ENCODE measurements at regions not wholly inside any gene's neighbourhood (a gene's known extent, or its start where the extent isn't known, plus 50 kb on each side); places are given as distances from the start of the nearest gene placed in this dataset.

DNA sequence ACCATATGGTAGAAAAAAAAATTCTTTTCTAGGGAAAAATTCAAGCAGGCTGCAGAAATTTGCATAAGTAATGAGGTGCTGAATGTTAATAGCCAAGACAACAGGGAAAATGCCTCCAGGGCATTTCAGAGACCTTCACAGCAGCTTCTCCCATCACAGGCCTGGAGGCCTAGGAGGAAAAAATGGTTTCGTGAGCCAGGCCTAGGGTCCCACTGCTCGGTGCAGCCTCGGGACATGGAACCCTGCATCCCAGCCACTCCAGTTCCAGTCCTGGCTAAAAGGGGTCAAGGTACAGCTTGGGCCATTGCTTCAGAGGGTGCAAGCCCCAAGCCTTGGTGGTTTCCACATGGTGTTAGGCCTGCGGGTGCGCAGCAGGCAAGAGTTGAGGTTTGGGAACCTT is 436.0 kb upstream of the SMC2 start:
- no peak for DNase-seq

DNA sequence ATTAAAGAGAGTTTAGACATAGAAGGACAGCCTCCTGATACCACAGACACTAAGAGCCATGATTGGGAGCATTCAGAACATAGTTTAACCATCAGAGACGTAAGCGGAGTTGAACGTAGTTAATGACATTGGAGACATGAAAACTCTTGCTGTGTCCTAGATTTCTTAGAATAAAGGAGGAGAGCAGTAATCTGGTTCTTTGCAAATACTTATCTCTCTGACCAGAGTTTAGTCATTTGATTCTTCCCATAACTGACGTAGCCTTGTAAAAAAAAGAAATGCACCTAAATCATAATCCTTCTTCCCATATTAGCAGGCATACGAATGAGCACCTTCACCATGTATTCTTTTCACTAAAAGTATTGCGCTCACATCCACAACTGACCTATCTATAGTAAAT is 433.3 kb upstream of the SMC2 start:
- DNase-seq, result no peak

DNA sequence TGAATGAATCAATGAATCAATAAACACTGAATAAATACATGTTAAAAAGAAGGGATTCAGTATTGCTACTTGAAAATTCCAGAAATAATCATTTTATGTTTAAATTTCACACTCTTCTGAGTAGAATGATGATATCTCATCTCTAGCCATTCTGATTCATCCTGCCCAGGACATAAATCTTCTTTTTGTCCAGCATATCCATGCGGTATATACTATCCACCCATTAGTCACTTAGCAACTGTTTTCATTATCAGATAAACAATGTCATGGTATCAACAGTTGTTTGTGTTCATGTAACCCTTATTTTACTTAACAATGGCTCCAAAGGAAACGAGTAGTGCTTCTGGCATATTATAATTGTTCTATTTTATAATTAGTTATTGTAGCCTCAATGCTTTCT is 432.4 kb upstream of the SMC2 start:
- DNase-seq, result no peak

DNA sequence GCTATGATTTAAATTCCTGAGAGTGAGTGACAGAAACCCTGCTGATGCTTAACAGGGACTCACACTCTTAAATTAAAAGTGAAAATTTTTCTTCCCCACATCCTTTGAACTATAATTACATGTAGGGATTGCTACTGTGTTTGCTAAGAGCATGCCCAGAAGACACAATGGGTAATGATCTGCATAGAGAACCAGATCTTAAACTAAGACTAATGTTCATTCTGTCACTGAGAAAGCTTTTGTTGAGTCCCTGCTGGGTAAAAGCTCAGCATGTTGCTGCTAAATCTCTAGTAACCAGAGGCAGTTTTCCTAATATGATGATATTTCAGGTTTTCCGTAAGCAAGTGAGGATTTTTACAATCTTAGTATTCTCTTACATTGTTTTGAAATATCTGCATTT is 424.8 kb upstream of the SMC2 start:
- DNase-seq, result no peak

DNA sequence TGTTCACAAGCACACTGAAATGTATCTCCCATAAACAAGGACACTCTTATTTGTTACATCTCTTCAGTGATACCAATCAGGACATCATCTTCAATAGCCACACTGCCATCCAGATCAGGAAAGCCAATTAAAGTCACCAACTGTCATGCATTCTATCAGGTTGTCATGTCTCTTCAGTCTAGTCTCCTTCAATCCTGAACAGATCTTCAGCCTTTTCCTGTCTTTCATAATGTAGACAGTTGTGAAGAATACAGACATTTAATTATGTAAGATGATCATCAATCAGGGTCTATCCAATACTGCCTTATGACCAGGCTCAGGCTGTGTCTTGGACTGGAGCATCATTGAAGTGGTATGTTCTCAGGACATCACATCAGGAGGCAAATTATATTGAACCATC is 419.8 kb upstream of the SMC2 start:
- DNase-seq, result no peak

DNA sequence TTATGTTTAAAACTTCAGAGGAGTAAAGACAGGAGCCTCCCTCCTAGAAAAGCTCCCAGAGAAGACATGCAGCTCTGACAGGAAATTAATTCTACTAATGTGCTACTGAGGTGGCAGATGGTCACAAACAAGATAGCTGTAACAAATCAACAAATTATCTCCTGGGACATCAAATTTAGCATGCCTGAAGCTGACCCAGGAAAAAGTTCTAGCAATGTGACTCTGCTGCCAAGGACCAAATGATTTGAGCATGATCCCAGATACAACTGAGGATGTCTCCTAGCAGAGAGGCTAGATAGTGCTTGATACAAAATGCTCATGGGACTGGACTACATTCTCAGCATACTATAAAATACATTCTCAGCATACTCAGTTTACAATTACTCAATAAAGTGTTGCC is 413.5 kb upstream of the SMC2 start:
- DNase-seq, result no peak

DNA sequence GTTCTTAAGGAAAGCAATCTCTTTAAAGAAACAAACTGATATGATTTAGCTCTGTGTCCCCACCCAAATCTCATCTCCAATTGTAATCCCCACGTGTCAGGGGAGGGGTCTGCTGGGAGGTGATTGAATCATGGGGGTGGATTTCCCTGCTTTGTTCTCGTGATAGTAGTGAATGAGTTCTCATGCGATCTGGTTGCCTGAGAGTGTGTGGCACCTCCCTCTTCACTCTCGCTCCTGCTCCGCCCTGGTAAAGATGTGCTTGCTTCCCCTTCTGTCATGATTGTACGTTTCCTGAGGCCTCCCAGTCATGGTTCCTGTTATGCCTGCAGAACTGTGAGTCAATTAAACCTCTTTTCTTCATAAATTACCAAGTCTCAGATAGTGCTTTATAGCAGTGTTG is 412.7 kb upstream of the SMC2 start:
- DNase-seq, result no peak

DNA sequence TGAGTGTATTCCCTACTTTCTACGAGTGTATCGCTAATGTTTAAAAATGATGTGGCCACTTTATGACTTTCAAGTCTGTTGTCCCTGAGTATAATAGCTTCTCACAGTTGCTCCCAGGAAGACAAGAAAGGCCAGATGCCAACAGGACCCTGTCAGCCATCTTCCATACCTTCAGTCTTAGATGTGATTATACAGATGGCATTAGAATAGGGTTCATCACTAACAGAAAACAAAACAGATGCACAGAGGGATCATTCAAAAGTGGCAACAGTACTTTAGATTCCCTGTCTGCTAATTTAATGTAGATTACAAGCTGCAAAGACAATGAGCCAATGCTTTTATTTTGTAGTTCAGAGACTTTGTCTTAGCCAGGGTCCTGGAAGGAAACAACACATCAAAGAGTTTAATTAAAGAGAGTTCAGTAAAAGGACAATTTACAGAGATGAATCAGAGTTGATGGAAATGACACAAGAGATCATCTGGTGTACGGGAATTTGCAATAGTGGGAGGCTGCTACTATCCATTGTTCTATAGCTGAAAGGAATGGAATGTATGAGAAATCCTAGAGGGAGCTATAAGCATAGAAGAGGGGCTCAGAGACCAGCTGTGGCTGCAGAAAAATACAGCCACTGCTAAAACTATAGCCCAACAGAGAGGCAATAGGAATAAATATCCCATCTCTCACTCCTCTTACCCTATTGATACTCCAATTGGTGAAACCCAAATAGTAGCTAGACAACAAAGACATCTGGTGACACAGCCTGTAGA is 393.7 kb upstream of the SMC2 start:
- DNase-seq, result no peak

DNA sequence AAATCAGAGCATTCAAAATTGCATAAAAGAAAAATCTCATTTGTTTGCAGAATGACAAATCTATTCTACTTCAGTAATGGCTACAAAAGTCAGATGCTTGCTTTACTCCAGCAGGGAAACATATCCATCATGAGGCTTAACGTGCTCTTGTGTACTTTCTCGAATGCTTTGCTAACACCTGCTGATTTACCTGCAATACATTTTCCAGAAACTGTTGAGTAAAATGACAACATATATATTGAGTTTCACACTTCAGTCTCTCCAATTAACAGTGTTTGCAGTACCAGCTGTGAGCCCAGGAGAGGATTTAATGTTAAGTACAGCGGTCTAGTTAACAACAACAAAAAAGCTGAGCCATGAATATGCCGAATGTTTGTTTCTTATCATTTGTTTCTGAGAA is 391.5 kb upstream of the SMC2 start:
- DNase-seq, result peak; percentile 89

DNA sequence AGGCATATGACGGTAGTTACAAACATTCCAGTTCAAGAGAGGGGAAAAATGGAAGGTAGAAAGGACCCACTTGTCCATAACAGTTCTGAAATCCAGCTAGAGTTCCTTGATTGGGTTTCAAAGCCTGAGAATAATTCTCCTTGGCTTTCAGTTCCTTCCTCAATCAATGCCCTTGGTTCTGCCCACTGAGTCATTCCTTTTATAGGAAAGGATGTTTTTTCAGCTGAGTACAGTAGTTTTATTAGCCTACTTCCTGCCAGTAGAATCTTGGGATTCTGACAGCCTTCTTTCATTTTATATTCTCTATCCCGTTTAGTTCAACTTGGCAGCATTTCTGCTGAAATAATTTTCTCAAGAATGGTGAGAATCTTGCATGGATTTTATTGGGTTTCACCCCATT is 386.9 kb upstream of the SMC2 start:
- no peak for DNase-seq

DNA sequence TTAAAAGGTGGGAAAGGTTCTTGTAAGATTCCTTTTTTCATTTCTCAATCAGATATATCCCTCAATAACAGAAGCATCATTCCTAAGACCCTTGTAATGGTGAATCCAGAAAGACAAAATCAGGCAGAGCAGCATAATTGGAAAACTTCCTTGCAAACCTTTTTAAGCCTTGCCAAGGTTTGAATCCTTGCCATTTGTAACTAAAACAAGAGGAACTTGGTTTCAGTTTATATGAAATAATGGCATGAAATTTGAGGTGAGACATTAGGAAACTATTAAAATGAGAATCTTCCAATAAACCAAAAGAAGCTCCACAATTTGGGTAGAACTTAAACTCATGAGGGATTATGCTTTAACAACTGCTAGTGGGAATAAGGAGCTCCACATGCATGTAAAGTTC is 384.7 kb upstream of the SMC2 start:
- DNase-seq, result no peak

DNA sequence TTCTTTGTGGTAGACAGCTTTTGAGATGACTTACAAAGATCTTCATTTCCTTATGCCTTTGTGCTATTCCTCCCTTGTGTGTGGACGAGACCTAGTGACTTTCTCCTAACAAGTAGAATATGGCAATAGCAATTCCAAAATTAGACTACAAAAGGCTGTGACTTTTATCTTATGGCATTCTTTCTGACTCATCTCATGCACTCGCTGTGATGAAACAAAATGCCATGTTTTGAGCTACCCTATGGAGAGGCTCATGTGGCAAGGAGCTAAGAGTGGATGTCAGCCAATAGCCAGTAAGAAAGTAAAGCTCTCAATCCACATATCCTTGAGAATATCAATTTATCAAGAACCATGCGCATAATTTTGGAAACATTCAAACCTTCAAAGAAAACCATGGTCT is 380.5 kb upstream of the SMC2 start:
- no peak for DNase-seq

DNA sequence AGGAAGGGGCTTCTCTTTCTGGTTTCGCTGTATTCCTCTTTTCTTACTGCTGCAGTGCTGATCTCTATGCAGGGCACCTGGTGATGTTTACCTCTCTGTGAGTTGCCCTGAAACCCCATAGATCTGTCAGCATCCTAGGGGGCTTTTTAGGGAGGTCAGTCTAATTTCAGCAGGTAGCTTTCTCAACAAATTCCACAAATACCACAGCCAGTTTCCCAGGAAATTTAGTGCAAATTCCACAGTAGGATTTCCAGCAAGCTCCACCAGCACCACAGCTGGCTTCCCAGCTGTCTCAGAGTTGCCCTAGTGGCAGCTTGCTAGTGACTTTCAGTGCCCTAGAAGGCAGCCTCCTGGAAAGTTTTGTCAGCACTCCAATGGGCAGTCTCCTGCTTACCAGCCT is 379.1 kb upstream of the SMC2 start:
- no peak for DNase-seq

DNA sequence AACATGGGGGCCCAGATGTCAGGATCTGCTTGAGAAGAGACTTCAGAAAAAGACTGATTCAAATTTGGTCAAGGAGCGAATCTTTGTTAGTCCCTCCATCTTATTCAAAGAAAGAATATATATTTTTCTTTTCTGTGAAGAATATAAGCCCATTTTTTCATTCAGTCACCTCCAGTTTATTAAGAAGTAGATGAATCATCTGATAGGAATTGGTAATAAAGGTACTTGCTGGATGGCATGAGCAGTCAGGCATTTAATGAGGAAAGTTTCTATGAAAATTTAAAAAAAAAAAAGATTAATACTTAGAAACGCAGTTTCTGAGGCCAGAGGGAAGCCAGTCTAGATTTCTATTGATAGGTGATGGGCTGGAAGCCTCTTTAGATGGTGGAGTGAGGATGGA is 373.1 kb upstream of the SMC2 start:
- no peak for DNase-seq

DNA sequence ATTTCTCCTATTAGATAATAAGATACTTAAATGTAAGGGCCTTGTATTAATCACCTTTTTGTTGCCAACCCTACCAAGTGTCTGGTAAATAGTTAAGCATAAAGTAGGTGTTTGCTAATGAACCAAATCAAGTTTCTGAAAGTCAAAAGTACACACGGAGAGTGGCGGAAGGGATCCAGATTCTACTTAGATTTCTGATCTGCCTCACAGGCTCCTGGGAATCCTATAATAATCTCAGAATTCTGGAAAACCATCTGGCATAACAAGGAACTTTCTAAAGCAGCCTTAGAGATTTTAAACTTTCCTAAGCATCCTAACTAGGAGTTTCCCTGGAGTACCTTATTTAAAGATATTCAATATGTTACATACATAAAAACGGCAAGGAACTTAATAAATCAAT is 363.2 kb upstream of the SMC2 start:
- DNase-seq, result no peak

DNA sequence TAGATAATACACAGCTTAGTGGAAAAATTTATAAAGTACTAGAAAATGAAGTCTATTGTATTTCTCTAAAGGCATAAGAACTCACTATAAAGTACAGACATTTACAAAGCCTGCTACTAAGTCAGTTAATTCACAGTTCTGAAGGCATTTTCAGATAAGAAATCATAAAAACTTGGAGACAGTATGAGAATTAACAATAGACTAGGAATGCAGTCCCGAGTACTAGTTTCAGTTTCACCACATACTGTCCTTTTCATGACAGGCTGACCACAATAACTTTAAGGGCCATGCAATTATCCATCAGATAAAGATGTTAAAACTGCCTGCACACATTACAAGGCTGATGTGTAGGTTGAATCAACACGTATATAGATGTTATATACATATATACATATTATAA is 362.6 kb upstream of the SMC2 start:
- DNase-seq, result no peak

DNA sequence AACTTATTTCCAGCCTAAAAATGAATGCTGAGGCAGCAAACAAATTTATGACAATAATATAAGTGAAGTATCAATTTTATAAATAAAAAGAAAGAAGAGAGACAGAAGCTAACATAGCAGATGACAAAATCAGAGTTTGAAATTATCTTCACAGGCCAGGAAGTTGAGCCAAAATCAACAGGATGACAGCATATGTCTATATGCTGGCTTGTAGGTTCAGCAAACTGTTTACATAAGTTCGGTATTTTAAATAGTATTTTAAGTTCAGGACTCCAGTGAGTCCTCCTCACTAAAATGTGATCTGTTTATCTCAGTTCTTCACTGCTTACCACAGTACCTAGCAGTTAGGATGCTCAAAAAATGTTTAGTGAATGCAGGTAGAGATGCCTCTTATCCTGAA is 359.6 kb upstream of the SMC2 start:
- no peak for DNase-seq

DNA sequence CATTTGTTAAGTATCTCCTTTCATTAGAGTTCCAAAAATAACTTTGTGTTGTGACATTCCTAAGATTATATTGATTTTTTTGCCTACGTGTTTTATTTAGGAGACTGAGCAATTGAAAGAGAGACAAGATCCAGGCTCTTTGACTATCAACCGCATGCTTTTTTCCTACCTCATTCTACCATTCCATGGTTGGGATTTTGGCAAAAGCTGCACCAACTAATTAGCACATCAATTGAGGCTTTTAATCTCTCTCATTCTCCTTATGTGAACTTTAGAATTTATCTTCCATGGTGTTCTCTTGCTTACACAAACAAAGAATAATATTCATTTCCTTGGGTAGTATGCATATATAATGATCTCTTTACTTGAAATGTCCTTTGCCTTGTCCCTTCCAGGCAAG is 338.7 kb upstream of the SMC2 start:
- DNase-seq, result no peak

DNA sequence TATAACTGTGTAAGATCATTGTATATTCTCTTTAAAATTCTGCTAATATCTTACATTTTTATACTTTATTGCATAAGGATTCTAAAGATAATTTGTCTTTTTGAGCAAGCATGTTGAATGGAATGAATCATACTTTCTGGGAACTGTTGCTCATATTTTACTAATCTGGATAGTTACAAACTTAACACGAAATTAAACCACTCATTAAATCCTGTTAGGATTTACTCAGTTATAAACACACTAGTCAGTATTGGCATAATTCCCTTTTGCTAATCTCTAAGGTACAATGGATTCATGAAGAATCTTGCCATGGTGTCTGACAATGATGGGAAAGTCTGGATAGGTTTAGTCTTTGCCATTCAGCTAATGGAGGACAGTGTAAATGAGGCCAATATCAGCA is 338.1 kb upstream of the SMC2 start:
- DNase-seq, result no peak

DNA sequence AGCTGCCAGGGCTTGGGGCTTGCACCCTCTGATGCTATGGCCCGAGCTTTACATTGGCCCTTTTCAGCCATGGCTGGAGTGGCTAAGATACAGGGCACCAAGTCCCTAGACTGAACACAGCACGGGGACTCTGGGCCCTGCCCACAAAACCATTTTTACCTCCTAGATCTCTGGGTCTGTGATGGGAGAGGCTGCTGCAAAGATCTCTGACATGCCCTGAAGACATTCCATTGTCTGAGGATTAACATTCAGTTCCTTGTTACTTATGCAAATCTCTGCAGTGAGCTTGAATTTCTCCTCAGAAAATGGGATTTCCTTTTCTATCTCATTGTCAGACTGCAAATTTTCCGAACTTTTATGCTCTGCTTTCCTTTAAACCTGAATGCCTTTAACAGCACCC is 337.0 kb upstream of the SMC2 start:
- DNase-seq, result no peak

DNA sequence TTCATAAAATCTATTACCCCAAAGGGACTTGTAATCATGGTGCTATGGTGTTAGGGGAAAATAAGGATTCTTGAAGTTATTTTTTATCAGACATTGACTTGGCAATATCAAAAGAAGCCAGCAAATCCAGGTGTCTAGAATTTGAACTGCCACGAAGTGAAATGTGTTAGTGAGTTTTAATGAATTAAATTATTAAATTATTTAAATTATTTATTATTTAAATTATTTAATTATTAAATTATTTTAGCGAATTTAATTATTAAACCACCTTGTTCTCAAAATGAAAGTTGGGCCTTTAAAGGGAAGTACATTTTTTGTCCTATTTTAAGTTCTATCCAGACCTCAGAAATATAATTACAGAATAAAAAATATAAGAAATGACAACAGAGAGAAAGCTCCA is 332.6 kb upstream of the SMC2 start:
- no peak for DNase-seq

DNA sequence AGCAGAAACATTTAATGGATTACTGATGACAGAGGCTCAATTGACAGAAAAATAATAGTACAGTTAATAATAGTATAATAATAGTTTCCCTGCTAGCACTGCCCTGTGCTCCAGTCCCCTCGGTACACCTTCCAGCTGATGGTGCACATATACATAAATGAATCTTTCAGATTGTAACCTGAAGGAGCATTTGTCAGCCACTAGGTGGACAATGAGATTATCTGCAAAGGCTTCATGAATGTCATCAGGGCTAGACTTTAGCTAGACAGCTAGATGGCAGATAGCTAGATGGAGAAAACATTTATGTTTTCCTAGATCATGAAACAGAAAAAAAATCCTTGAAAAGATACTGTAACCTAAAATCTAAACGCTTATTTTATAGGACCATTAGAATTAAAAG is 304.4 kb upstream of the SMC2 start:
- no peak for DNase-seq

DNA sequence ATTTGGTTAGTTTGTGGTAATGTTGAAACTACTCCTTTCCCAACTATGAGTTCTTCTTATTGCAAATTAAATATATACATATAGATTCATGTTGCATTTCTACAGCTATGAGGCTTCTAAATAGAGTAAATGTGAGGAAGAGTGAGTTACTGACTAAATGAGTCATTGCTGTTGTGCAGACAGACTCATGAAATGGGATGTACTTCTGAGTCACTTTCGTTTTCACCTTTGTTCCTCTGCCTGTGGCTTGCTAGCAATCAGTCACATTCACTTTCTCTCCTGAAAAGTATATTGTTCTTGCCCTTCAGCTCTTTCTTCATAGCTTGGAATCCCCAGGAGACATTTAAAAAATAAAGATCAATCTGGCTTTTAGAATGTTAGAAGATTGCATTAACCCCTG is 295.5 kb upstream of the SMC2 start:
- DNase-seq, result peak; percentile 5

DNA sequence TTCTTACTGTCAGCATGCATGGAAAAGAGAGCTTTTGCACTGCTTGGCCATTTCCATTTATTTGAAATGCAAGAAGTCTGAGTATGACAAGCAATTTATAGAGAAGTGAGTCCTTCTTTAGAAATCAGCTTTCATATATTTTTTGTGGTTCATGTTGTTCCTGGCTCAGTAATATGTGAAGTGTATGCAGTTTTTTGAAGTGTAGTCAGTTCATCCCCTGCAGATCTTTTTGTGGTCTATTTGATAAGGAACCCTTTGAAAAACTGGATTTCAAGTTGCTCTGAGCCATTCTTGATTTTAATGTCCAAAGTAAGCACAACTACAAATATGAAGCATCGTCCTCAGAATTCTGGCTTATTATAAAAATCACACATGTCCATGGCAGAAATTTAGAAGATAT is 294.1 kb upstream of the SMC2 start:
- DNase-seq, result no peak

DNA sequence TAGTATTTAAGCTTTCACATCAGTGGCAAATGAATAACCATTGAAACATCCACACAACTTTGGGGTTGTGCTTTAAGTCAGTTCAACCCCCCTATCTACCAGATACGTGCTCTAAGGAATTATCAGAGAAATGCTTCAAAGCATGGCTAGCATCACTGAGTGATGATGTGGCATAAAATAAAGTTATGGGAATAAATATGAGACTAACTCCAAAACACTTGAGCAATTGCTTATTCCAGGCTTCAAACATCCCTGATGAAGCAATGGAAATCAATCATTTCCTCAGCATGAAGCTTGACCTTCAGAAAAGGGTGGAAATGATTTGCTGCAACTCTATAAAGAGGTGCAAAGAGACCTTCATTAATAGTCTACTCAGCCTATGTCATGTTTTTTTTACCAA is 292.0 kb upstream of the SMC2 start:
- DNase-seq, result no peak

DNA sequence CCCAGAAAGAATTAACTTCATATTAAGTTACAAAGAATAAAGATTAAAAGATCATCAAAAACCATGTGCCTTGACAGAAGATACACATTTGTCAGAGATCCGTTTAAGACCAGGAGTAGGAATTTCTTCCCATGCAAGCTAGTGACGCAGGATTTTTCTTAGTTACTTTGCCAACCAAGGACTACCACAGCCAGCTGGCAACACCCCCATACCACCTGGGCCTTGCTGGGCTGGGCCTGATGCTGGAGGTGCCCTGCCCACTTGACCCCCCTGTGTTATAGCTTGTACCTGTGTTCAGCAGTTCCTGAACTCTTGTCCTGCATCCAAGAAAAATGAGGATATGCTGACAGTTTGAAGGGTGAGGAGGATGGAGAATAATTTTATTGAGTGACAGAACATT is 290.9 kb upstream of the SMC2 start:
- DNase-seq, result no peak
